ENCODE measurements at regions not wholly inside any gene's neighbourhood (a gene's known extent, or its start where the extent isn't known, plus 50 kb on each side); places are given as distances from the start of the nearest gene placed in this dataset.

DNA sequence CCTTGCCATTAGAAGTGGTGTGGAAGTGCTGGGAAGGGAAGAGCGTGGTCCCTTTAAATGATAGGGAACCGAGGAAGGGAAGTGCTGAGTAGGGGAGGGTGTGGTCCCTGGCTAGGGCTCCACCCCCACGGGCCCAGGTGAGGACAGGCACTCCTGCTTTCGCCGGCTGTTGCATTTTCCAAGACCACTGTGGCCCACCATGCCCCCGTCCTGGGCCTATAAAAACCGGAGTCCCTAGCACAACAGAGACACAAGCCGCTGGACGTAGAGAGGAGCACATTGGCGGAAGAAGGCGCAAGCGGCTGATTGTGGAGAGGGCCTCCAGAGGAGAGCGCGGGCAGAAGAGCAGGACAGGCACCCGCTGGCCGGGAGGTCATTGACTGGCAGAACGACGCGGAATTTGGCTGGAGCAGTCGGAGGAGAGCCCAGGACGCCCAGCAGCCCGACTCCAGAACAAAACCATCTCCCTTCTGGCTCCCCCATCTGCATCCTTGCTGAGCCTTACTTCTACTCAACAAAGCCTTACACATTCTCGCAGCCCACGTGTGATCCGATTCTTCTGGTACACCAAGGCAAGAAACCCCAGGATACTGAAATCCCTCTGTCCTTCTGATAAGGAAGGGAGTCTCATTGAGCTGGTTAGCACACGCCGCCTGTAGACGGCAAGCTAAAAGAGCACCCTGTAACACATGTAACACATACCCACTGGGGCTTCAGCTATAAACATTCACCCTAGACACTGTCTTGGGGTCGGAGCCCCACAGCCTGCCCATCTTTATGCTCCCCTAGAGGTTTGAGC, 146.2 kb upstream of the LYZL1 start:
- H3K27ac ChIP-seq (ENCODE audit: extremely low read depth, low read depth, low read length) = no peak overlapping the region; the same call in 2 of the 3 replicates
- peak overlapping the region; percentile 22; the same call in 1 of the 2 replicates for H3K4me3 ChIP-seq
- peak overlapping the region; percentile 18 to 74; a peak in 3 of 4 replicates for H3K9ac ChIP-seq (ENCODE audit: insufficient read depth in 1 of 2, low read depth in 2 of 2, low read length in 2 of 2)
- no peaks in the 10 kb centered on the region for H3K9me3 ChIP-seq (replicated peaks; ENCODE audit: control insufficient read depth, insufficient read depth, low read depth, low read length)
- 33% methylated on average over 28 of the region's 29 CpGs for whole genome bisulfite sequencing (ENCODE audit: insufficient coverage, low coverage, missing lambda C conversion rate)
- FAIRE-seq = peak; percentile 83
- no peaks in the 10 kb centered on the region for H4K20me1 ChIP-seq (replicated peaks; ENCODE audit: control insufficient read depth, insufficient read depth, low read length)
- intact Hi-C loops (cut with micrococcal nuclease) (no loop called here), in situ Hi-C loops (cut with MboI) (loop anchor here (25.0 kb wide), 1 partner anchor 480 kb away; no protein-coding TSS in a partner anchor)
- DNase-seq (ENCODE audit: extremely low read depth in 1 of 4, low spot score in 3 of 4) = peak; percentile 30 to 64 (median 36)
- peak; percentile 95 for ATAC-seq
- H3K27me3 ChIP-seq (ENCODE audit: control insufficient read depth in 2 of 2, insufficient read depth in 2 of 2, low read length in 2 of 2) = peaks cover 2 to 10% of the 10 kb centered on the region in 2 experiments; a peak in 4 of 5 replicates
- BruUV-seq (replicated peaks) = no TSS peak
- H3K4me1 ChIP-seq (replicated peaks in 1 of 2; ENCODE audit: control insufficient read depth in 2 of 2, insufficient read depth in 2 of 2, low read length in 2 of 2) = peaks cover 0 to 8% of the 10 kb centered on the region in 2 experiments; a peak in 3 of 5 replicates
- H3K36me3 ChIP-seq (ENCODE audit: control insufficient read depth, insufficient read depth, low read length) = no peaks in the 10 kb centered on the region
- H3K9me1 ChIP-seq (ENCODE audit: control insufficient read depth, insufficient read depth, low read length) = no peaks in the 10 kb centered on the region
- CTCF ChIA-PET (ENCODE audit: low intra/inter-chr PET ratio) = no interaction called here
- H2AFZ ChIP-seq (ENCODE audit: low read depth, low read length) = peak overlapping the region; percentile 73
- POLR2A ChIA-PET = interaction anchor here (0.6 to 1.4 kb wide), 4 partner anchors 10 to 321 kb away, joined by 3 to 10 read pairs (median 4); no protein-coding TSS in a partner anchor
- H3K4me2 ChIP-seq (ENCODE audit: insufficient read depth, low read length) = peak overlapping the region; percentile 65
- H3K79me2 ChIP-seq (ENCODE audit: control insufficient read depth, insufficient read depth, low read length) = no peaks in the 10 kb centered on the region
- TF ChIP-seq ZC3H4 (CRISPR knock-in tag; IDR thresholded peaks at IDR 0.05; ENCODE audit: borderline replicate concordance) (no peak), MEIS2 (IDR thresholded peaks at IDR 0.05; ENCODE audit: partially characterized antibody) (no peak), CEBPB (tag; IDR thresholded peaks at IDR 0.05) (no peak), TARDBP (IDR thresholded peaks at IDR 0.05) (no peak), SMC3 (conservative IDR thresholded peaks at IDR 0.05; ENCODE audit: insufficient read depth, low read depth, low read length) (0 out of 2 replicates have a peak, but pooled peaks have one; percentile 17), L3MBTL2 (IDR thresholded peaks at IDR 0.05) (peak; percentile 37; the same call in 1 of the 2 replicates), MIER1 (IDR thresholded peaks at IDR 0.05; ENCODE audit: low read depth) (no peak), ETV5 (CRISPR knock-in tag; IDR thresholded peaks at IDR 0.05; ENCODE audit: low read depth) (0 out of 2 replicates have a peak, but pooled peaks have one; percentile 11), HNRNPK (IDR thresholded peaks at IDR 0.05; ENCODE audit: low read depth, low read length, poor library complexity, severe bottlenecking) (no peak), HINFP (tag; conservative IDR thresholded peaks at IDR 0.05; ENCODE audit: low read depth) (peak; percentile 95), ZZZ3 (IDR thresholded peaks at IDR 0.05) (no peak), CREBBP (IDR thresholded peaks at IDR 0.05; ENCODE audit: low read depth, low read length) (no peak)
- TF ChIP-seq, protein P1, sequence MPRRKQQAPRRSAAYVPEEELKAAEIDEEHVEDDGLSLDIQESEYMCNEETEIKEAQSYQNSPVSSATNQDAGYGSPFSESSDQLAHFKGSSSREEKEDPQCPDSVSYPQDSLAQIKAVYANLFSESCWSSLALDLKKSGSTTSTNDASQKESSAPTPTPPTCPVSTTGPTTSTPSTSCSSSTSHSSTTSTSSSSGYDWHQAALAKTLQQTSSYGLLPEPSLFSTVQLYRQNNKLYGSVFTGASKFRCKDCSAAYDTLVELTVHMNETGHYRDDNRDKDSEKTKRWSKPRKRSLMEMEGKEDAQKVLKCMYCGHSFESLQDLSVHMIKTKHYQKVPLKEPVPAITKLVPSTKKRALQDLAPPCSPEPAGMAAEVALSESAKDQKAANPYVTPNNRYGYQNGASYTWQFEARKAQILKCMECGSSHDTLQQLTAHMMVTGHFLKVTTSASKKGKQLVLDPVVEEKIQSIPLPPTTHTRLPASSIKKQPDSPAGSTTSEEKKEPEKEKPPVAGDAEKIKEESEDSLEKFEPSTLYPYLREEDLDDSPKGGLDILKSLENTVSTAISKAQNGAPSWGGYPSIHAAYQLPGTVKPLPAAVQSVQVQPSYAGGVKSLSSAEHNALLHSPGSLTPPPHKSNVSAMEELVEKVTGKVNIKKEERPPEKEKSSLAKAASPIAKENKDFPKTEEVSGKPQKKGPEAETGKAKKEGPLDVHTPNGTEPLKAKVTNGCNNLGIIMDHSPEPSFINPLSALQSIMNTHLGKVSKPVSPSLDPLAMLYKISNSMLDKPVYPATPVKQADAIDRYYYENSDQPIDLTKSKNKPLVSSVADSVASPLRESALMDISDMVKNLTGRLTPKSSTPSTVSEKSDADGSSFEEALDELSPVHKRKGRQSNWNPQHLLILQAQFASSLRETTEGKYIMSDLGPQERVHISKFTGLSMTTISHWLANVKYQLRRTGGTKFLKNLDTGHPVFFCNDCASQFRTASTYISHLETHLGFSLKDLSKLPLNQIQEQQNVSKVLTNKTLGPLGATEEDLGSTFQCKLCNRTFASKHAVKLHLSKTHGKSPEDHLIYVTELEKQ (CRISPR knock-in tag; IDR thresholded peaks at IDR 0.05) = no peak
- TF ChIP-seq, protein P2, sequence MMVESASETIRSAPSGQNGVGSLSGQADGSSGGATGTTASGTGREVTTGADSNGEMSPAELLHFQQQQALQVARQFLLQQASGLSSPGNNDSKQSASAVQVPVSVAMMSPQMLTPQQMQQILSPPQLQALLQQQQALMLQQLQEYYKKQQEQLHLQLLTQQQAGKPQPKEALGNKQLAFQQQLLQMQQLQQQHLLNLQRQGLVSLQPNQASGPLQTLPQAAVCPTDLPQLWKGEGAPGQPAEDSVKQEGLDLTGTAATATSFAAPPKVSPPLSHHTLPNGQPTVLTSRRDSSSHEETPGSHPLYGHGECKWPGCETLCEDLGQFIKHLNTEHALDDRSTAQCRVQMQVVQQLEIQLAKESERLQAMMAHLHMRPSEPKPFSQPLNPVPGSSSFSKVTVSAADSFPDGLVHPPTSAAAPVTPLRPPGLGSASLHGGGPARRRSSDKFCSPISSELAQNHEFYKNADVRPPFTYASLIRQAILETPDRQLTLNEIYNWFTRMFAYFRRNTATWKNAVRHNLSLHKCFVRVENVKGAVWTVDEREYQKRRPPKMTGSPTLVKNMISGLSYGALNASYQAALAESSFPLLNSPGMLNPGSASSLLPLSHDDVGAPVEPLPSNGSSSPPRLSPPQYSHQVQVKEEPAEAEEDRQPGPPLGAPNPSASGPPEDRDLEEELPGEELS (CRISPR knock-in tag; IDR thresholded peaks at IDR 0.05; ENCODE audit: borderline replicate concordance) = no peak
